ENCODE measurements at regions not wholly inside any gene's neighbourhood (a gene's known extent, or its start where the extent isn't known, plus 50 kb on each side); places are given as distances from the start of the nearest gene placed in this dataset.

GRCh38 chr5:89081360-89081759, 198.4 kb upstream of the MEF2C start:
- TF ChIP-seq POLR2A (IDR thresholded peaks at IDR 0.05) (no peak), POLR2AphosphoS5 (IDR thresholded peaks at IDR 0.05) (no peak), CTCF (IDR thresholded peaks at IDR 0.05) (no peak)
- DNase-seq (ENCODE audit: low spot score in 2 of 2) = no peak
- Histone ChIP-seq H3K27me3 (no peaks in the 10 kb centered on the region), H3K36me3 (no peaks in the 10 kb centered on the region), H3K27ac (no peak overlapping the region), H3K4me1 (no peaks in the 10 kb centered on the region), H3K4me3 (no peak overlapping the region), H3K9me3 (no peaks in the 10 kb centered on the region)
- intact Hi-C loops (cut with DNase I; ENCODE audit: low total_unique reads) = no loop called here

DNA sequence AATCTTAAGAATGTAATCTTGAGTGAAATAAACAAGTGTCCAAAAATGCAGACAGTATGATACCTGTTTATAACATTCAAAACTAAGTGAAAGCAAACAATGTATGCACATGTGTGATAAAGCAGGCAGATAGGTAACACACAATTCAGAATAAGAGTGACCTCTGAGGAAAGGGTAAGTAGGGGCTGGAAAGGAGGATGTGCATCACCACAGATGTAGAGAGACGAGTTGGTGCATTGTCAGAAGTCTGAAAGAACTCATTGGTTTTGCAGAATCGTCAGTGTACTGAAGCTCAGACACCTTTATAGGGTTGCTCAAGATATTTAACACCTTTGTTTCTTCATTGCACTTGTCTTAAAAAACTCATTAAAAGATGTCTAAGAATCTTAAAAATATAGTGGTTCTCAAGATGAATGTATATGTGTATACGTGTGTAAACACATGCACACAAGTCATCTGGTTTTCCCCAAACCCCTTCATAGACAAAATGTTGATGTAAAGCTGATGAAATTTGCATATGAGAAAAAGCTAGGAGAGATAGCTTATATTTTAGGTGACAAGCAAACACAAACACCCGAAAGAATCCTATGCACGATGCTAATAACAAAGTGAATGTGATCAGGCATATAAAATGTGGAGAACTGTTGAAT, 197.6 kb upstream of the MEF2C start:
- no peaks in the 10 kb centered on the region for H3K27me3 ChIP-seq
- no peak overlapping the region for H3K4me3 ChIP-seq
- H3K36me3 ChIP-seq = no peaks in the 10 kb centered on the region
- TF ChIP-seq POLR2A (IDR thresholded peaks at IDR 0.05) = no peak
- TF ChIP-seq CTCF (IDR thresholded peaks at IDR 0.05) = no peak
- TF ChIP-seq POLR2AphosphoS5 (IDR thresholded peaks at IDR 0.05) = no peak
- H3K27ac ChIP-seq = no peak overlapping the region
- intact Hi-C loops (cut with DNase I; ENCODE audit: low total_unique reads) = no loop called here
- H3K4me1 ChIP-seq = no peaks in the 10 kb centered on the region
- H3K9me3 ChIP-seq = no peaks in the 10 kb centered on the region
- DNase-seq (ENCODE audit: low spot score in 2 of 2) = no peak

DNA sequence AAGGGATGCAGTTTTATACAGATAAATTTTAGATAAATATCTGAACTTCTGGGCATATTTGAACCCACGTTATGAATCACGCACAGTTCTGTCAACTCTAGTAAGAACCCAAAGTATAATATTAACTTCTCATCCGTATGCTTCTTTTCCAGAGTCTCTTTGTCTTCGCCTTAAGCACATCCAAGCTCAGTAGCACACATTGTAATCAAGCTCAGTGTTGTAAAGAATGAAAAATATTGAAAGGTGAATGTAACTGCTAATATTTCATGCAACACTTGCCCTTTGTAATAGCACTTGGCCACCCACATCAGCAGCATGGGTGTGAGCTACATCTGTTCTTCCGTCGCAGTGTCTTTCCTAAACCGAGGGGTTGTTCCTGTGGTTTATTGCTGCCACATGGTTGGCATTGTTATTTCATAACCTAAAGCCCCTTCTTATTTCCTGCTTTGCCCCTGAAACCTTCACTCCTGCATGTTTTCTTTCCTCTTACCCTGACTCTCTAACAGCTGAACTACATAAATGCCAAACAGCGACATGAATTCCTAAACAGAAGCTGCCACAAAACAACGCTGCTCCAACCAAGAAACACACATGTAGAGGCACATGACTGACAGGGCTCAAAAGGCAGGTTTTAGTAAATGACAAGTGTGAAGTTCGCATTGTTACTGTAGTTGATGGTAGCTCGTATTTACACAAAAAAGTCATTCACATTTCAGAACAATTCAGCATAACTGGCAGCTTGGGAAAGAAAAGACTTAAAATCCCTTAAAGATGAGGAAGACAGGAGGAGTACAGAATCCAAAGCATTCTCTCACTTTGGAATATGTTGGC, 190.1 kb upstream of the MEF2C start:
- no peak for TF ChIP-seq POLR2AphosphoS5 (IDR thresholded peaks at IDR 0.05)
- no peak for TF ChIP-seq POLR2A (IDR thresholded peaks at IDR 0.05)
- TF ChIP-seq CTCF (IDR thresholded peaks at IDR 0.05) = no peak
- intact Hi-C loops (cut with DNase I; ENCODE audit: low total_unique reads) = no loop called here

GRCh38 chr5:89071941-89072331, 189.0 kb upstream of the MEF2C start:
- Histone ChIP-seq H3K4me3 (no peak overlapping the region), H3K27ac (no peak overlapping the region), H3K27me3 (no peaks in the 10 kb centered on the region), H3K9me3 (no peaks in the 10 kb centered on the region), H3K4me1 (no peaks in the 10 kb centered on the region), H3K36me3 (no peaks in the 10 kb centered on the region)
- TF ChIP-seq CTCF (IDR thresholded peaks at IDR 0.05) = no peak
- TF ChIP-seq POLR2AphosphoS5 (IDR thresholded peaks at IDR 0.05) = no peak
- no peak for TF ChIP-seq POLR2A (IDR thresholded peaks at IDR 0.05)
- intact Hi-C loops (cut with DNase I; ENCODE audit: low total_unique reads) = no loop called here
- DNase-seq (ENCODE audit: low spot score in 2 of 2) = no peak

More for the DNA sequence above, 190.1 kb upstream of the MEF2C start:
- Histone ChIP-seq H3K4me1 (no peaks in the 10 kb centered on the region), H3K27ac (no peak overlapping the region), H3K9me3 (no peaks in the 10 kb centered on the region), H3K4me3 (no peak overlapping the region), H3K36me3 (no peaks in the 10 kb centered on the region), H3K27me3 (no peaks in the 10 kb centered on the region)
- DNase-seq (ENCODE audit: low spot score in 2 of 2) = no peak
